ENCODE measurements at regions not wholly inside any gene's neighbourhood (a gene's known extent, or its start where the extent isn't known, plus 50 kb on each side); places are given as distances from the start of the nearest gene placed in this dataset.
A peak's percentile ranks its signal among the peaks of the same experiment; 100 is the strongest.
"Not testable (repeated sequence)": the region's sequence is repeated elsewhere in the genome, so short reads cannot be mapped to it uniquely, and the experiment has no call there.

DNA sequence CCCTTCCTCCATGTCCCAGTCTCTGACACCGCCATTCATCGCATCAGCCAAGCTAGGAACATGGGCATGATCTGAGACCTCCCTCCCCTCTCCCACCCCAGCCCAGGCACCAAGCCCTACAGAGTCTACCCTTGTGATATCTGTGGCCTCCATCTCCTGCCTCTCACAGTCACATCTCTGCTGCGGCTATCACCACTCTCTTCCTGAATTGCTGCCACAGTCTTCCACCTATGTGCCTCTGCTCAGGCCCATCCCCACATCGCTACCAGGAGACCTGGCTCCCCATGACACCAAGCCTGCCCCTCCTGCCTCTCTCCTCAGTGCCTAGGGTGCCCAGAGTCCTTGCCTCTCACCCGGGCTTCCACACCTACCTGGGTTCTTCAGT is 82.7 kb upstream of the BCAR3 start:
- Mint-ChIP-seq H3K36me3 (no peaks in the 10 kb centered on the region), H3K4me1 (peaks cover 2% of the 10 kb centered on the region), H3K9me3 (no peaks in the 10 kb centered on the region), H3K4me3 (no peak overlapping the region), H3K27ac (no peak overlapping the region), H3K27me3 (no peaks in the 10 kb centered on the region)
- ATAC-seq (ENCODE audit: low read depth) (no peak), DNase-seq (ENCODE audit: low spot score in 2 of 2) (no peak)

DNA sequence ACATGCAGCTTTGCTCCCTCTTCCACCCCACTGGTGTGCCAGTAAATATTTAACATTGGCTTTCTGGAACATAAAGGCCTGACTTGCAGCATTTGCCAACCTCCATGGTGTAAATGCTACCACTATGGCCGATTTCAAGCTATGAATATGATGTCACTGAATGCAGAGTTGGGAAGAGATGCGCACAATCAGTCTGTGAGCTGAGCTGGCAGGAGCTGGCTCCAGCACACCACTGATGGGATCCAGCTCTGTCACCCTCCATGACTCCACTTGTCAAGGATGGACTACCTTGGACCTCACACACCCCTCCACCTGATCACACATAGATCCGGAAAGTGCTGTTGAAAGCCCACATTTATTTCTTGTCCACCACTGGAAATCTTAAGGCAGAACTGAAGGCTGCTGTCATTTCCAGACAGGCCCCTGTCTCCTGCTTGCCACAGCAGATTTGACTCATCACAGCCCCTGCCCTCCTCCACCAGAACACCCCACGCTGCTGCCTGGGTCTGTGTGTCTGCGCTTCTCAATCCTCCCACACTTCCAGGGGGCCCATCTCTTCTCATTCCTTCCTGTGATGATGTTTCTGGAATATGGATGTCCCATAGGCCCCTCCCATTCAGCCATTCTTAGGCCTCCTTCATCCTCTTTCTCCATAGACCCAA is 82.2 kb upstream of the BCAR3 start:
- Mint-ChIP-seq H3K36me3 (no peaks in the 10 kb centered on the region), H3K4me3 (no peak overlapping the region), H3K4me1 (peaks cover 2% of the 10 kb centered on the region), H3K27me3 (no peaks in the 10 kb centered on the region), H3K27ac (no peak overlapping the region), H3K9me3 (no peaks in the 10 kb centered on the region)
- DNase-seq (ENCODE audit: low spot score in 2 of 2) (no peak), ATAC-seq (ENCODE audit: low read depth) (no peak)

DNA sequence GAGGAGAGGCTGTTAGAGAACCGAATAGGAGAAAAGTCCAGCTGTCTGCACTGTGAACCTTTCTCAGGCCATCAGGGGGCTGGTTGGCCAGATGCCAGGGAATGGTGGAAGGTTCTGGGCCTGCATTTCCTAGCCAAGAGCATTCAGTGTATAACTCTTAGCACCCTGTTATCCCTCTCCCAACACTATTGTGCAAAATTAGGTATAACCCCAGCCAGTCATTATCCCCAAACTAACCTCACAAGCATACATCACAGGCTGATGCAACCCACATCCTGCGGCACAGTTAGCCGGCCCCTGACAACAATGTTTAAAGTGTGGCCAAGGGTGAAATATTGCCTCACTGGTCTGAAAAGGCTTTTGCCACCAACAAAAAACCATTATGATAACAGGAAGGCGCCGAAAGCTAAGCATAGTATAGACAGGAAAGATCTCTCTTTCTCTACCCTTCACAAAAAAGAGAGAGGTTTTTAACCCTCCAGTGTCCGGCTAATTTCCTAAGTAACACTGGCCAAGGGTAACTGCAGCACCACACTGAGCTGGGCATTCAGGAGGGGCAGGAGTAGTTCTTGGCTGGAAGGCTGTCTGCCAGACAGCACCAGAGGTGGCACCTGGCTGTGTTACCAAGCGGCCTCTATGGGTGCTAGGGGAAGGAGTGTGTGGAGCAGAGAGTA is 77.3 kb upstream of the BCAR3 start:
- Mint-ChIP-seq H3K36me3 (no peaks in the 10 kb centered on the region), H3K4me1 (peaks cover 2% of the 10 kb centered on the region), H3K27ac (no peak overlapping the region), H3K4me3 (no peak overlapping the region), H3K27me3 (no peaks in the 10 kb centered on the region), H3K9me3 (no peaks in the 10 kb centered on the region)
- ATAC-seq (ENCODE audit: low read depth) (no peak), DNase-seq (ENCODE audit: low spot score in 2 of 2) (no peak)

DNA sequence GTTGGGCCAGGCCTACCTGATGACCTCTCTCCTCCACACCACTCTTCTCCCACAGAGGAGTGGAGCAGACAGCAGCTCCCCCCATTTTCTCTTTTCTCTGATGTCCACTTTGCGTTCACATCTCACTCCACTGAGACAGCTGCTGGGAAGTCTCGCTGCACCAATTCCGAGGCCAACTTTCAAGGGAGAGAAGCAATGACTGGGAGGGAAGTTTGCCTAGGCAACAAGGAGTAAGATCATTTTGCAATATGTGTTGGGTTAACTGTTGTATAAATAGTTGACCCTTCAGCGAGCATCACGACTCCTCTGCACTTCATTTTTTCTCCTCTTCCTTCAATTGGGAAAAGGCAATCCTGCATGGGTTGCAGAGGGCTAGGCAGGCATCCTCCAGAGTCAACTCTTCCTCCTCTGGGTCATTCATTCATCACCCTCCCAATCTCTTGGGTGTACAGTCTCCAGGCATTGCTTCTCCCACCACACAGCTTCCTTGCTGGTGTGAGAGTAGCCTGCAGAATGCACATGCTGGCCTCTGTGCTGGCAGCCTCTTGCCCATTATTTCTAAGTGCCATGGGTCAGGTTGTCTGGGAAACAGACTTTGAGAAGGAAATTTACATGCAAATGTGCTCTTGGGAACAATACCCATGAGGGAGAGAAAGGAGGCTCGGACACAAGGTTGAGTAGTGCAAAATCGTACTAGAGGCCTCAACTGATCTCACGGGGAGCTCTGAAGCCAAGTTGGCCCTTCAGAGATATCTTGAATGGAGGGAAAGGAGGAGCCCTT is 75.8 kb upstream of the BCAR3 start:
- DNase-seq (ENCODE audit: low spot score in 2 of 2) = no peak
- no peaks in the 10 kb centered on the region for H3K9me3 Mint-ChIP-seq
- no peak for ATAC-seq (ENCODE audit: low read depth)
- no peaks in the 10 kb centered on the region for H3K27me3 Mint-ChIP-seq
- H3K36me3 Mint-ChIP-seq = no peaks in the 10 kb centered on the region
- no peaks in the 10 kb centered on the region for H3K4me1 Mint-ChIP-seq
- no peak overlapping the region for H3K4me3 Mint-ChIP-seq
- H3K27ac Mint-ChIP-seq = no peak overlapping the region

DNA sequence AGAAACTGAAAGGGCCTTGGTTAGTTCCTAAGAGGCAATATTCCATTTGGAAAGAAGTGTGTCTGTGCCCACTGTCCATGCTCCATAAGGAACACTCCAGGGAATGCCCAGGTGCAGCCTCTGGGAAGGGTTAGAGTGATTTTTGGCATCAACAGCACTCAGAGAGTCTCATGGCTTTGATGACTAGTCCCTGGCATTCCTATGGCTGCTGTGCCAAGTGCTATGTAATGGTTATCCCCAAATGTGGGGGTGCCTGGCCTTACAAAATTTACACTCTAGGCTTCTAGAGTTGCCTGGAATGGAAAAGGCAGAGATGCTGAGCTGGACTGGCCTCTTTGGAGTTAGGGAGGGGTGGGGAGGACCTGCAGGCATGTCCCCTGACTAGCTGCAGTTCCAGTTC is 75.0 kb upstream of the BCAR3 start:
- Mint-ChIP-seq H3K4me1 (no peaks in the 10 kb centered on the region), H3K9me3 (no peaks in the 10 kb centered on the region), H3K36me3 (no peaks in the 10 kb centered on the region), H3K27ac (no peak overlapping the region), H3K27me3 (no peaks in the 10 kb centered on the region), H3K4me3 (no peak overlapping the region)
- no peak for ATAC-seq (ENCODE audit: low read depth)
- DNase-seq (ENCODE audit: low spot score in 2 of 2) = no peak

DNA sequence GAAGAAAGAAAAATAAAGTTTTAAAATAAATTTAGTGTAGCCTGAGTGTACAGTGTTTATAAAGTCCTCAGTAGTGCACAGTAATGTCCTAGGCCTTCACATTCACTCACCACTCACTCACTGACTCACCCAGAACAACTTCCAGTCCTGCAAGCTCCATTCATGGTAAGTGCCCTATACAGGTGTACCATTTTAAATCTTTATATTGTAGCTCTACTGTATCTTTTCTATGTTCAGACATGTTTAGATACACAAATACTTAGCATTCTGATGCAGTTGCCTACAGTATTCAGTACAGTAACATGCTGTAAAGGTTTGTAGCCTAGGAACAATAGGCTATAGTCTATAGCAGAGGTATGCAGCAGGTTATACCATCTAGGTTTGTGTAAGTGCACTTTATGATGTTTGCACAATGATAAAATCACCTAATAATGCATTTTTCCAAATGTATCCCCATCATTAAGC is 73.6 kb upstream of the BCAR3 start:
- H3K4me1 Mint-ChIP-seq = peaks cover 12% of the 10 kb centered on the region

DNA sequence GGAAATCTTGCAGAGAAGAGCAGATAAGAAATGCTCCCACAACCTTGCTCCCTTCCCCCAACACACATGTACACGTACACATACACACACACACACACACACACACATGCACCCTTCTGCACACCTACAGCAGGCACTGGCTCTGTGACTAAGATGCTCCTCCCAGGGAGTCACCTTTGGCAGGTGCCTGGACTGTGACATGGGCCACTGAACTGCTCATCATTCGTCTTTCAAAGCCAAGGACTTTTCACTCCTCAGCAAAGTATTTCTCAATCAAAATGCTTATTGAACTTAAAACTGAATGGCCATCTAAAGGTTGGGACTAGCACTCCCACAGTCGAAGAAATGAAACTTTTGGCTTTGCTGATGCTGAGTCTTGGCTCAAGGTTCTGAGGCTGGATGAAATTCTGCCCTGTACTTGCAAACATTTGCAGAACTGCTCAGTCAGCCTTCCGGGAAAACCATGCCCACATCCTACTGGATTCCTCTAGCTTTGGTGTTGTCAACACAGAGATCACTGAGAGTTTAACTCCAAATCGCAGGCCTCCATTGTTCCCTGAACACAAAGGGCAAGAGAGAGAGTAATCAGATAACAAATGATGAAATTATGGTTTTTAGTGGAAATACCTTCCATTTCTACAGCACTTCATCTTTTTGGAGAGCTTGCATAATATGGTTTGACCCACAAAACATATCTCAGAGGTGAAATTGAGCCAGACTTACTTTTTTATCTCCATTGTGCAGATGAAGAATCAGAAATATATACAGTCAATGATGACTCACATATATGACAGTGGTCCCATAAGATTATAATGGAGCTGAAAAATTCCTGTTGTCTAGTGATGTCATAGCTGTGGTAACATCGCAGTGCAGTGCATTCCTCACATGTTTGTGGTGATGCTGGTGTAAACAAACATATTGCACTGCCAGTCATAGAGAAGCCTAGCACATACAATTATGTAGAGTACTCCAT is 72.4 kb upstream of the BCAR3 start:
- H3K4me3 Mint-ChIP-seq = no peak overlapping the region
- peaks cover 17% of the 10 kb centered on the region for H3K4me1 Mint-ChIP-seq
- ATAC-seq (ENCODE audit: low read depth) (no peak), DNase-seq (ENCODE audit: low spot score in 2 of 2) (no peak)
- no peaks in the 10 kb centered on the region for H3K36me3 Mint-ChIP-seq
- H3K9me3 Mint-ChIP-seq = no peaks in the 10 kb centered on the region
- H3K27me3 Mint-ChIP-seq = no peaks in the 10 kb centered on the region
- no peak overlapping the region for H3K27ac Mint-ChIP-seq

More for the DNA sequence above, 73.6 kb upstream of the BCAR3 start:
- DNase-seq (ENCODE audit: low spot score in 2 of 2); ATAC-seq (ENCODE audit: low read depth); H3K9me3 Mint-ChIP-seq; H3K27ac Mint-ChIP-seq; H3K27me3 Mint-ChIP-seq; H3K4me3 Mint-ChIP-seq; H3K36me3 Mint-ChIP-seq: not testable (repeated sequence)

DNA sequence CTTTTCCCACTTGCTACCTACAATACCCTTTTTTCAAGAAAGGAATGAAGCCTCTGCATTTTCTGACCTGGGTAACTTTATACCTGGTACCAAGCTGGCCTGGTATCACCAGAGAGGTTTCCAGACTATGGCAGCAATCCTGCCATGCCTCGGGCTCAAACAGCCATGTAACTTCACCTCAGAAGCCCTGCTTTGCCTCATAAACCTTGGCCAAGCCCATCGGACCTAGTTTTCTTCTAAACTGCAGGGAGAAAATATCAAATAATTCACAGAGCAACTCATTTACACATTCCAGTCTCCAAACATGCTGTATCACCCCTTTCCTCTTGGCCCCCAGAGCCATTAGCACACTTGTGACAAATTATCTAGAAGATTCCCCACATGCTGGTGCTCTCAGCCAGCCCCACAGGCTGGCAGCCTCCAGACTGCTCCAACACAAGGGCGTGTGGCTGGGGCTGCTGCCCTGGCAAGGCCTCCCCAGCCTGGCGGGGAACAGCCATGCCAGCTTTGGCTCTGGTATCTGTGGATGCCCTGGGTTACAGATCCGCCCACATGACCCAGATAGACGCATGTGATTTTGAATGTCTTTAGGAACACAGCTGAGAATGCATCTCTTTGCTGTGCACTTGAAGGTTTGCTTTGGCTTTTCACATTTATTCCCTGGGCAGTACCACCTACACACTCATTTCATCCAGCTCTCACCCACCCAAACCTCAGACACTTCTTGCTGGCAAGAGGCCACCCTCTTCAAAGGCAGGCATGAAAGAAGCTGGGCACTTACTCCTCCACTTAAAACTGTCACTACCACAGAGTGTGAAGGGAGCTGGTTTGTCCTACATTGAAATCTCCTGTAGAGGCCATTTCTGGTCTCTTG is 70.0 kb upstream of the BCAR3 start:
- Mint-ChIP-seq H3K36me3 (peaks cover 5% of the 10 kb centered on the region), H3K4me3 (peak overlapping the region; percentile 25), H3K27me3 (no peaks in the 10 kb centered on the region), H3K9me3 (peaks cover 8% of the 10 kb centered on the region), H3K27ac (peak overlapping the region; percentile 92), H3K4me1 (peaks cover 22% of the 10 kb centered on the region)
- DNase-seq (ENCODE audit: low spot score in 2 of 2) = no peak
- ATAC-seq (ENCODE audit: low read depth) = no peak

DNA sequence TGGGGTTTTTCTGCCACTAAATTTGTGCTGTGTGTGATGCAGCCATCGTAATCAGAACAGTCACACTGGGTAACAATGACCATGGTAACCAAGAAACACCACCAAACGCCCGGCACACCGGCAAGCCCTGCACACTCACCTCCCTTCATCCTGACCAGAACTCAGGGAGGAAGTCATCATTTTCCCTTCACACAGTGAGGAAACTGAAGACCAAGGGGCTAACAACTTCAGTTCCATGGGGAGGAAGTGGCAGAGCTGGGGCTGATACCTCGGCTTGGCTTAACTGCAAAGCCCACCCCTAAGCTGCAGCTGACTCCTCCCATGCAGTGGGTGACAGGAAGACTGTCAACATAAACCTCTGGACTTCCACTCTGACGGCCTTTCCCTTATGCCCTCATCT is 69.3 kb upstream of the BCAR3 start:
- Mint-ChIP-seq H3K9me3 (peaks cover 8% of the 10 kb centered on the region), H3K36me3 (peaks cover 5% of the 10 kb centered on the region), H3K4me3 (peak overlapping the region; percentile 41), H3K27me3 (no peaks in the 10 kb centered on the region), H3K27ac (peak overlapping the region; percentile 92), H3K4me1 (peaks cover 22% of the 10 kb centered on the region)
- DNase-seq (ENCODE audit: low spot score in 2 of 2) (peak in 1 of 2 donors; percentile 4), ATAC-seq (ENCODE audit: low read depth) (peak; percentile 26)

DNA sequence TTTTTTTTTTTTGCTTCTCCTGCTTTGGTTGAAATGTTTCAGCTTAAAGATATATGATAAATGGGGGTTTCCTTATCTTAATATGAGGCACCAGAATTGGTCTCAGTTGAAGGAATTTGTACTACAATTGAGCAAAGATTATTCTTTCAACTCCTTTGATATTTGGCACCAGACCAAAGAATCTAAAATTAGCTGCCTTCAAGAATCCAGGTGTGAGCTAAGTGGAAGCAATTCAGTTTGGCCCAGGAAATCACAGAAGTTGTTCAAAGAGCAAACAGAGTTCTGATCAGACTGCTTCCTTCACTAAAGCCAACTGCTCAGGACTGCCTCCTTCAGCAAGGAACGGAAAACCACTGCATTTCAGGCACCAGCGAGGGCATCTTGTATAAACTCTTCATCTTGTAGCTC is 68.3 kb upstream of the BCAR3 start:
- H3K36me3 Mint-ChIP-seq = peaks cover 5% of the 10 kb centered on the region
- no peaks in the 10 kb centered on the region for H3K27me3 Mint-ChIP-seq
- H3K9me3 Mint-ChIP-seq = peaks cover 8% of the 10 kb centered on the region
- peak overlapping the region; percentile 92 for H3K27ac Mint-ChIP-seq
- peak overlapping the region; percentile 54 for H3K4me3 Mint-ChIP-seq
- DNase-seq (ENCODE audit: low spot score in 2 of 2) (peak; percentile 32 to 52), ATAC-seq (ENCODE audit: low read depth) (peak; percentile 59)
- peaks cover 26% of the 10 kb centered on the region for H3K4me1 Mint-ChIP-seq

DNA sequence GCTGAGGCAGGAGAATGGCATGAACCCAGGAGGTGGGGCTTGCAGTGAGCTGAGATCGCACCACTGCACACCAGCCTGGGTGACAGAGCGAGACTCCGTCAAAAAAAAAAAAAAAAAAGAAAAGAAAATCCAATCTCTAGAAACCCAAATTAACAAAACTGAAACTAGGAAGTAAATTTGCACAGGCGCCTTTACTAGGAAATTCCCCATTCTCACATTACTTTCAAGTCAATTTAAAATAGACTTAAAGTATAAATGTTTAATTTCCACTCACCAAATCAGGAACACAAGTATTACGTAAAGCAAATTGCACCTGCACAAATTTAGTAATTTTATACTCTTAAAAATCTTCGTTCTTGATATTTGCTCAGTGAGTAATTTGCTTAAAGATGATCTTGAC is 67.8 kb upstream of the BCAR3 start:
- Mint-ChIP-seq H3K27ac (peak overlapping the region; percentile 92), H3K36me3 (peaks cover 5% of the 10 kb centered on the region), H3K4me3 (peak overlapping the region; percentile 64), H3K4me1 (peaks cover 28% of the 10 kb centered on the region), H3K9me3 (peaks cover 8% of the 10 kb centered on the region), H3K27me3 (no peaks in the 10 kb centered on the region)
- peak; percentile 76 for ATAC-seq (ENCODE audit: low read depth)
- DNase-seq (ENCODE audit: low spot score in 2 of 2) = peak in 1 of 2 donors; percentile 43

DNA sequence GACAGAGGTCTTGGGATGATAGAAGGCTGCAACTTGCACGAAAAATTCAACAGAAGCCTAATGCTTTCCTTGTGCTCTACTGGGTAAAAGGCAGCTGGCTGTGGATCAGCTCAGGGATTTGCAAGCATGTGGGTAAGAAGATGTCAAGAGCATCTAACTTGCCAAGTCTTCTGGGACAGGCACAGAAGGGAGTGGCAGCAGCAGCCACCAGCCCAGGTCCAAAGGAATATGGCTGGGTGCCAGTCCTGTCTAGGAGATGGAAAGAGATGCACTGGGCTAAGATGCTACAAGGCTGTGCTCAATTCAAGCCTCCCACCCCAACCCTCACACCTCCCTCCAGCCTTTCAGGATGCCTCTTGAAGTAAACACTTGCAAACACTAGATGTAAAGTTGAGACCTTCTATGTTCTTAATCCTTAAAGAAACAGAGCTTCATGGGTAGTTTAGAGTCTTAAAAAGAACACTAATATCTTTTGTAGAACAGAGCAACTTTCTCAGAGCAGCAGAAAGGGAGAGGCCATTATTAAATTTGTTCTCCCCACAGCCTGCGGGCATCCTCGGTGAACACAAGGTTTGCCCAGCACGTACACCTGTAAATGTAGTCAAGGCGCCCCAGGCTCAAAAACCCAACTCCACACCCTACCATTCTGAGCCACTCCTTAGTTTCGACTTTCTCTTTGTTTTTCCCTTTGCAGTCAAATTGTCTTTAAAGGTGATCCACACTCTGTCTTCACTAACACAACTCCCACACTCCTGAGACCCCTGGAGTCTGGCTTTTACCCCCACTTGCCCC is 64.6 kb upstream of the BCAR3 start:
- H3K4me3 Mint-ChIP-seq = no peak overlapping the region
- DNase-seq (ENCODE audit: low spot score in 2 of 2) = no peak
- H3K27ac Mint-ChIP-seq = no peak overlapping the region
- H3K27me3 Mint-ChIP-seq = no peaks in the 10 kb centered on the region
- peaks cover 23% of the 10 kb centered on the region for H3K4me1 Mint-ChIP-seq
- ATAC-seq (ENCODE audit: low read depth) = no peak
- peaks cover 8% of the 10 kb centered on the region for H3K9me3 Mint-ChIP-seq
- H3K36me3 Mint-ChIP-seq = peaks cover 5% of the 10 kb centered on the region

Measured in memory B cell (primary cell).